ENCODE measurements at regions not wholly inside any gene's neighbourhood (a gene's known extent, or its start where the extent isn't known, plus 50 kb on each side); places are given as distances from the start of the nearest gene placed in this dataset.

DNA sequence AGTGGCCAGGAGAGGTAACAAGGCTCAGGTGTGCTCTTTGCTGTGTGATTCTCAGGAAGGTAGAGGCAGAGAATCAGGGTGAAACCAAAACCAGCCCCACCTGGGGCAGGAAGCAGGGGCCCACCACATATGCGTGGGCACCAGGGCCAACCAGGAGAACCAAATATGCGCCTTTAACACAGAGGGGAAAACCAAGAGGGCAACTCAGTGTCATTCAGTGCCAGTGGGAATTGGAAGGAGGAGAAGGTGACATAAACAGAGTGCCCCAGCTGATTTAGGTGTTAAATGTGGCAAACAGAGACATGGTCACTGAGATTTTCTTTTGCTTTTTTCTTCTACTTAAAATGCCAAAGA lies 106.8 kb upstream of the MAMLD1 start:
- no peaks in the 10 kb centered on the region for H3K4me1 ChIP-seq
- peaks cover 0 to 14% (median 0%) of the 10 kb centered on the region in 7 donors for H3K27me3 ChIP-seq
- no peak overlapping the region for H3K27ac ChIP-seq
- intact Hi-C loops (cut with DNase I), result no loop called here
- no peaks in the 10 kb centered on the region for H3K36me3 ChIP-seq
- DNase-seq (no peak), ATAC-seq (no peak)
- no peak overlapping the region for H3K4me3 ChIP-seq
- TF ChIP-seq, protein P1, sequence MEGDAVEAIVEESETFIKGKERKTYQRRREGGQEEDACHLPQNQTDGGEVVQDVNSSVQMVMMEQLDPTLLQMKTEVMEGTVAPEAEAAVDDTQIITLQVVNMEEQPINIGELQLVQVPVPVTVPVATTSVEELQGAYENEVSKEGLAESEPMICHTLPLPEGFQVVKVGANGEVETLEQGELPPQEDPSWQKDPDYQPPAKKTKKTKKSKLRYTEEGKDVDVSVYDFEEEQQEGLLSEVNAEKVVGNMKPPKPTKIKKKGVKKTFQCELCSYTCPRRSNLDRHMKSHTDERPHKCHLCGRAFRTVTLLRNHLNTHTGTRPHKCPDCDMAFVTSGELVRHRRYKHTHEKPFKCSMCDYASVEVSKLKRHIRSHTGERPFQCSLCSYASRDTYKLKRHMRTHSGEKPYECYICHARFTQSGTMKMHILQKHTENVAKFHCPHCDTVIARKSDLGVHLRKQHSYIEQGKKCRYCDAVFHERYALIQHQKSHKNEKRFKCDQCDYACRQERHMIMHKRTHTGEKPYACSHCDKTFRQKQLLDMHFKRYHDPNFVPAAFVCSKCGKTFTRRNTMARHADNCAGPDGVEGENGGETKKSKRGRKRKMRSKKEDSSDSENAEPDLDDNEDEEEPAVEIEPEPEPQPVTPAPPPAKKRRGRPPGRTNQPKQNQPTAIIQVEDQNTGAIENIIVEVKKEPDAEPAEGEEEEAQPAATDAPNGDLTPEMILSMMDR (IDR thresholded peaks at IDR 0.05), result no peak
- 98 to 100% methylated on average over 2 of the region's 2 CpGs for WGBS, 2 donors
- no peaks in the 10 kb centered on the region for H3K9me3 ChIP-seq

DNA sequence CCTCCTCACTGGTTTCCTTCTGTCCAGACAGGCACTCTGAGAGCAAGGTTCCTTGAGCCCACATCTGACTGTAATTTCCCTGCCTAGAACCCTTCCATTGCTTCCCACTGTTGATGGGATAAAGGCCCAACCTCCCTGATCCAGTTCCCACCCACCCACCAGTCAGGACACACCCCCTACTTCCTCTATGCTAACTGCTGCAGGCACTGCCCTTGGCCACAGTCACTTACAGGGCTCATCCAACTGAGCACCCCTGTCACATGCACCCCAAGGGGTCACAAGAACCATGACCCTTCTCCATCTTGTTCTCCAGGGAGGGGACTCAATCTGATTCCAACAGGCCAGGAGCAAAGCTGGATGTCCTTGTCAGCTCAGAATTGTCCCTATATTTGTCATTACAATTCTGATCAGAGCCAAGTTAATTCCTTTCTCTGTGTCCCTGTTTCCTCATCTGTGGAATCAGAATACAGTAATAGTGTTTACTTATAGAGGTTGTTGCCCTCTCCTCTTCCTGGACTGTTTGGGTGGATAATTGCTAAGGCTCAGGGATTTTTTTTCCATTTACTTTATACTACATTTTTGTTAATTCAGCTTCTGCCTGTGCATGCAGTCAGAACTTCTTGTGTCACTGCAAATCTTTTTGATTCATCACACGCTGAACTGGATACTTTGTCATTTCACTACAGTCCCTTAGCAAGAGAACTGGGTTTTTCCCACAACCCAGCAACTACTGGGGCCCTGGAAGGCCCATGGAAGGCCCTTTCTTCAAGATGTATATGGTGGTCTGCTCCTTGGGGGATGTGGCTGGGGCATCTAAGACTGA lies 105.6 kb upstream of the MAMLD1 start:
- WGBS, 2 donors, result 90 to 94% methylated on average over 1 of the region's 1 CpG
- no peaks in the 10 kb centered on the region for H3K4me1 ChIP-seq
- H3K36me3 ChIP-seq, result no peaks in the 10 kb centered on the region
- no peak for ATAC-seq
- DNase-seq, result no peak
- intact Hi-C loops (cut with DNase I), result no loop called here
- H3K27ac ChIP-seq, result no peak overlapping the region
- no peaks in the 10 kb centered on the region for H3K9me3 ChIP-seq
- TF ChIP-seq, protein P1 (IDR thresholded peaks at IDR 0.05), result no peak
- no peak overlapping the region for H3K4me3 ChIP-seq
- peaks cover 0 to 14% (median 0%) of the 10 kb centered on the region in 7 donors for H3K27me3 ChIP-seq

DNA sequence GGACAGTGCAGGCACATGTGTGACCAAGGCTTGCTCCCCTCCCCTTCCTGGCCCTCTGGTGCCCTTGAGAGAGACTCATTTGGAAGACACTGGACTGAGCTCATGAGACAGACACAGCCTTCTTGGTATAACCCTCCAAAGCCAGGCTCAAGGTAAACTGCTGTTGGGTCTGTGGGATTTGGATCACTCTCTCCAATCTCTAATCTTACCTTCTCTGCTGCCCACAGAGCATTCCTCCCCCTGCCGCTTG lies 105.0 kb upstream of the MAMLD1 start:
- no peaks in the 10 kb centered on the region for H3K4me1 ChIP-seq
- ATAC-seq (no peak), DNase-seq (no peak)
- no peaks in the 10 kb centered on the region for H3K36me3 ChIP-seq
- peaks cover 0 to 16% (median 0%) of the 10 kb centered on the region in 7 donors for H3K27me3 ChIP-seq
- TF ChIP-seq, protein P1 (IDR thresholded peaks at IDR 0.05), result no peak
- H3K9me3 ChIP-seq, result no peaks in the 10 kb centered on the region
- WGBS, 2 donors, result 100% methylated on average over 1 of the region's 1 CpG
- no peak overlapping the region for H3K27ac ChIP-seq
- intact Hi-C loops (cut with DNase I), result no loop called here
- H3K4me3 ChIP-seq, result no peak overlapping the region

DNA sequence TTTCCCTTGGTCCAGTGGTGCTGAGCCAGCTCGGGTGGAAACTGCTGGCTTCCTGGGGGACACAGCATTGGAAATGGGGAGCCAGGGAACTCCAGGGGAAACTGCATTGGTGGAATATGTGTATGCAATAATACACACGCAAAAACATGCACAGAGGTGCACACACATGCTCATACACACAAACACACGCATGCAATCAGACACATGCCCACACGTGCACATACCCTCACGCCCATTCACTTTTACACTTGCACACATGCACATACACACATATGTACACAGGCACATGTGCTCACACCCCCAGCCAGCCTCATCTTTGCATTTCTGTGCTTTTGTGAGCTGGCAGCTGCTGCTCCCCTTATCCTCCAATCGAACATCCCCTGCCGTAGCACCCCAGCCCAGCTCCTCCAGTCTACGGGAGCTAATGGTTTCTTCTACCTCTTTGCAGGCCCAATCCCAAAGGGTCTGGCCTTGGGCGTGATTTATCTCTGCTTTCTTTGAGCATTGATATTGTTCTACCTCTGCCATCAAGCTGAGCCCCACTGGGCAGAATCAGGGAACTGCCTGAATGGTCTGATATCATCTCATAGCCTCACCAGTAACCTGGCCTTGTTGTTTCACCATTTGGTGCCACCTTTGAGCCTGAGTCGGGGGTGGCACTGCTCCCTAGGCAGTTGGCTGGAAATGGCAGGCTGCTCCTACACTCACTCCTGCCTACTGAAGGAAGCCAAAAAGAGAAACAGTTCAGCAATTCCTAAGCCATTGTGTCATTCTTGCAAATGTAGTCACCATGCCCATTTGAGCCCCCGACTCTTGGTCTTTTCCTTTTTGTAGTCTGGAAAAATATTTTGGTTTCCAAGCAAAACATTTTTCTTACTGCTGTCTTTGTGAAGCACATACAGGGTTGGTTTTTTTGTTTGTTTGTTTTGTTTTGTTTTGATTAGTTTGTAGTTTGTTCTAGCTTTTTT lies 104.4 kb upstream of the MAMLD1 start:
- intact Hi-C loops (cut with DNase I), result no loop called here
- Histone ChIP-seq H3K27me3 (peaks cover 0 to 23% (median 0%) of the 10 kb centered on the region in 7 donors), H3K4me3 (no peak overlapping the region), H3K9me3 (no peaks in the 10 kb centered on the region), H3K4me1 (no peaks in the 10 kb centered on the region), H3K36me3 (no peaks in the 10 kb centered on the region), H3K27ac (no peak overlapping the region)
- DNase-seq, result no peak
- 91 to 94% methylated on average over 11 of the region's 11 CpGs for WGBS, 2 donors
- TF ChIP-seq, protein P1 (IDR thresholded peaks at IDR 0.05), result no peak
- ATAC-seq, result no peak

All from heart right ventricle (tissue), 16 donors.